ENCODE measurements at regions not wholly inside any gene's neighbourhood (a gene's known extent, or its start where the extent isn't known, plus 50 kb on each side); places are given as distances from the start of the nearest gene placed in this dataset.

- no peak for DNase-seq
Observed at GRCh38 chrX:120692319-120692718, 62.5 kb upstream of the C1GALT1C1 start.

- no peak for DNase-seq
Observed at GRCh38 chrX:120690941-120691340, 61.1 kb upstream of the C1GALT1C1 start.

- no peak for DNase-seq
Observed at GRCh38 chrX:120690344-120690743, 60.5 kb upstream of the C1GALT1C1 start.

GRCh38 chrX:120680090-120680489 is 50.2 kb upstream of the C1GALT1C1 start:
- DNase-seq: no peak

Data from NCI-H82 (cell line).